Neural cell (in vitro differentiated cells): ENCODE measurements at regions not wholly inside any gene's neighbourhood (a gene's known extent, or its start where the extent isn't known, plus 50 kb on each side); places are given as distances from the start of the nearest gene placed in this dataset.

Experiments
- H2AFZ ChIP-seq: fragments of 200-600, 300-800 bp; sonication (generic), shearing (Covaris generic); 2 replicates; pipeline ENCODE4 v1.6.0; 2014; ENCODE audit warnings: low read depth, mild to moderate bottlenecking, antibody characterized with exemption, low read length, moderate library complexity
- H3F3A ChIP-seq: fragments of 200-600 bp; shearing (Covaris generic); 2 replicates; pipeline ENCODE4 v1.6.1; 2016; ENCODE audit warnings: mild to moderate bottlenecking, moderate library complexity, mixed read lengths, antibody characterized with exemption, low read length; ENCODE audit not compliant: insufficient read depth, poor library complexity, severe bottlenecking
- H3K27ac ChIP-seq: fragments of 200-600, 300-800 bp; sonication (generic), shearing (Covaris generic); 2 replicates; pipeline ENCODE4 v1.5.1; 2014; ENCODE audit warnings: mild to moderate bottlenecking, low read length, moderate library complexity
- H3K27me3 ChIP-seq: fragments of 300-800, 200-600 bp; sonication (generic), shearing (Covaris generic); 2 replicates; pipeline ENCODE4 v1.6.0; 2014; ENCODE audit warnings: mild to moderate bottlenecking, low read depth, low read length, moderate library complexity; ENCODE audit not compliant: insufficient read depth
- H3K36me3 ChIP-seq: fragments of 300-800, 200-600 bp; sonication (generic), shearing (Covaris generic); 2 replicates; pipeline ENCODE4 v1.5.1; 2014; ENCODE audit warnings: mild to moderate bottlenecking, antibody characterized with exemption, low read length, moderate library complexity; ENCODE audit not compliant: insufficient read depth
- H3K4me2 ChIP-seq: fragments of 300-800, 200-600 bp; sonication (generic), shearing (Covaris generic); 2 replicates; pipeline ENCODE4 v1.6.0; 2014; ENCODE audit warnings: mild to moderate bottlenecking, low read length
- H3K4me3 ChIP-seq: fragments of 300-800, 200-600 bp; sonication (generic), shearing (Covaris generic); 2 replicates; pipeline ENCODE4 v1.5.1; 2014; ENCODE audit warnings: mild to moderate bottlenecking, low read length, moderate library complexity
- H3K79me2 ChIP-seq: fragments of 200-600 bp; shearing (Covaris generic); replicated peaks from 2 replicates; pipeline ENCODE4 v1.6.0; 2014; ENCODE audit warnings: mild to moderate bottlenecking, low read length, moderate library complexity; ENCODE audit not compliant: insufficient read depth
- H3K9ac ChIP-seq: fragments of 300-800, 200-600 bp; sonication (generic), shearing (Covaris generic); 2 replicates; pipeline ENCODE4 v1.6.1; 2016; ENCODE audit warnings: mild to moderate bottlenecking, low read length, mixed read lengths
- H3K9me2 ChIP-seq: fragments of 200-600 bp; shearing (Covaris generic); 2 replicates; pipeline ENCODE4 v1.6.1; 2016; ENCODE audit warnings: mild to moderate bottlenecking, low read length, mixed read lengths; ENCODE audit not compliant: insufficient read depth
- H3K9me3 ChIP-seq: fragments of 200-600, 300-800 bp; sonication (generic), shearing (Covaris generic); 2 replicates; pipeline ENCODE4 v1.6.1; 2016; ENCODE audit warnings: mild to moderate bottlenecking, mixed run types, low read length, moderate library complexity, mixed read lengths
- H4K20me1 ChIP-seq: fragments of 200-600 bp; shearing (Covaris generic); 2 replicates; pipeline ENCODE4 v1.6.1; 2016; ENCODE audit warnings: mild to moderate bottlenecking, mixed run types; ENCODE audit not compliant: insufficient read depth
- EP300 ChIP-seq: fragments of 450-650 bp; conservative IDR thresholded peaks from 2 replicates; pipeline ENCODE4 v1.6.1; 2014; ENCODE audit warnings: antibody characterized with exemption, mild to moderate bottlenecking, moderate library complexity; ENCODE audit not compliant: poor library complexity, severe bottlenecking
- EZH2 ChIP-seq: fragments of 200-600, 300-800 bp; shearing (Covaris generic), sonication (generic); IDR thresholded peaks from 2 replicates; pipeline ENCODE4 v1.6.1; 2014; ENCODE audit warnings: antibody characterized with exemption, low read length, borderline replicate concordance, mild to moderate bottlenecking; ENCODE audit not compliant: insufficient read depth, poor library complexity, severe bottlenecking
- MXI1 ChIP-seq: fragments of 450-650 bp; conservative IDR thresholded peaks from 2 replicates; pipeline ENCODE4 v1.6.1; 2014; ENCODE audit warnings: antibody characterized with exemption, mild to moderate bottlenecking; ENCODE audit not compliant: poor library complexity, severe bottlenecking
- POLR2AphosphoS5 ChIP-seq: IDR thresholded peaks from 2 replicates; pipeline ENCODE4 v1.6.1; 2012
- RAD21 ChIP-seq: fragments of 450-650 bp; conservative IDR thresholded peaks from 2 replicates; pipeline ENCODE4 v1.6.1; 2014; ENCODE audit warnings: antibody characterized with exemption, mild to moderate bottlenecking, moderate library complexity
- SMC3 ChIP-seq: fragments of 450-650 bp; conservative IDR thresholded peaks from 2 replicates; pipeline ENCODE4 v1.6.1; 2014; ENCODE audit warnings: antibody characterized with exemption, mild to moderate bottlenecking, moderate library complexity; ENCODE audit not compliant: poor library complexity
- TAF1 ChIP-seq: IDR thresholded peaks from 2 replicates; pipeline ENCODE4 v1.6.1; 2012; ENCODE audit warnings: low read depth
- TF ChIP-seq, protein P1 (sequence below): IDR thresholded peaks from 2 replicates; pipeline ENCODE4 v1.6.1; 2012; ENCODE audit warnings: borderline replicate concordance
- TF ChIP-seq, protein P2 (sequence below): fragments of 450-650 bp; IDR thresholded peaks from 2 replicates; pipeline ENCODE4 v1.5.1; 2014; ENCODE audit warnings: antibody characterized with exemption, mild to moderate bottlenecking, moderate library complexity; ENCODE audit not compliant: poor library complexity, severe bottlenecking

DNA sequence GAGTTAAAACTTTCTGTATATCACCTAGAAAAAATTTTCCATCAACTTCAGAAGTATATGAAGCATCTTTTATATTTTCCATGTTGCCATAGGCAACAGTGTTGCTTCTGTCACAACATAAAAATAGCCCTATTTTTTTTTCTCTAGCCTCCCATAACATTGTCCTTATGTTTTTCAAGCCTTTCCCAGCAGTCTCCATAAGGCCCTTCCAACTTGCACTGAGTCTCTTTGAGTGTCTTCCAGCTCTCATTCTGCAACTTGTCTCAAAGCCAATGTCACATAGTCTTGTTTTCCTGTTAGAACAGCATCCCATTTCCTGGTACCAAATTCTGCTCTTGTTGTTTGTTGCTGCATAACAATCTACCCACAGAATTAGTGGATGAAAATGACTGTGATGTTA is 1055.5 kb upstream of the GHITM start:
- H3K9me2 ChIP-seq: no peaks in the 10 kb centered on the region
- H3K27ac ChIP-seq: no peak overlapping the region
- no peaks in the 10 kb centered on the region for H3K27me3 ChIP-seq
- no peak overlapping the region for H3K9ac ChIP-seq
- no peaks in the 10 kb centered on the region for H3K79me2 ChIP-seq
- TF ChIP-seq MXI1: no peak
- TF ChIP-seq RAD21: no peak
- TF ChIP-seq, protein P1, sequence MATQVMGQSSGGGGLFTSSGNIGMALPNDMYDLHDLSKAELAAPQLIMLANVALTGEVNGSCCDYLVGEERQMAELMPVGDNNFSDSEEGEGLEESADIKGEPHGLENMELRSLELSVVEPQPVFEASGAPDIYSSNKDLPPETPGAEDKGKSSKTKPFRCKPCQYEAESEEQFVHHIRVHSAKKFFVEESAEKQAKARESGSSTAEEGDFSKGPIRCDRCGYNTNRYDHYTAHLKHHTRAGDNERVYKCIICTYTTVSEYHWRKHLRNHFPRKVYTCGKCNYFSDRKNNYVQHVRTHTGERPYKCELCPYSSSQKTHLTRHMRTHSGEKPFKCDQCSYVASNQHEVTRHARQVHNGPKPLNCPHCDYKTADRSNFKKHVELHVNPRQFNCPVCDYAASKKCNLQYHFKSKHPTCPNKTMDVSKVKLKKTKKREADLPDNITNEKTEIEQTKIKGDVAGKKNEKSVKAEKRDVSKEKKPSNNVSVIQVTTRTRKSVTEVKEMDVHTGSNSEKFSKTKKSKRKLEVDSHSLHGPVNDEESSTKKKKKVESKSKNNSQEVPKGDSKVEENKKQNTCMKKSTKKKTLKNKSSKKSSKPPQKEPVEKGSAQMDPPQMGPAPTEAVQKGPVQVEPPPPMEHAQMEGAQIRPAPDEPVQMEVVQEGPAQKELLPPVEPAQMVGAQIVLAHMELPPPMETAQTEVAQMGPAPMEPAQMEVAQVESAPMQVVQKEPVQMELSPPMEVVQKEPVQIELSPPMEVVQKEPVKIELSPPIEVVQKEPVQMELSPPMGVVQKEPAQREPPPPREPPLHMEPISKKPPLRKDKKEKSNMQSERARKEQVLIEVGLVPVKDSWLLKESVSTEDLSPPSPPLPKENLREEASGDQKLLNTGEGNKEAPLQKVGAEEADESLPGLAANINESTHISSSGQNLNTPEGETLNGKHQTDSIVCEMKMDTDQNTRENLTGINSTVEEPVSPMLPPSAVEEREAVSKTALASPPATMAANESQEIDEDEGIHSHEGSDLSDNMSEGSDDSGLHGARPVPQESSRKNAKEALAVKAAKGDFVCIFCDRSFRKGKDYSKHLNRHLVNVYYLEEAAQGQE: no peak
- no peak for TF ChIP-seq EP300
- TF ChIP-seq, protein P2, sequence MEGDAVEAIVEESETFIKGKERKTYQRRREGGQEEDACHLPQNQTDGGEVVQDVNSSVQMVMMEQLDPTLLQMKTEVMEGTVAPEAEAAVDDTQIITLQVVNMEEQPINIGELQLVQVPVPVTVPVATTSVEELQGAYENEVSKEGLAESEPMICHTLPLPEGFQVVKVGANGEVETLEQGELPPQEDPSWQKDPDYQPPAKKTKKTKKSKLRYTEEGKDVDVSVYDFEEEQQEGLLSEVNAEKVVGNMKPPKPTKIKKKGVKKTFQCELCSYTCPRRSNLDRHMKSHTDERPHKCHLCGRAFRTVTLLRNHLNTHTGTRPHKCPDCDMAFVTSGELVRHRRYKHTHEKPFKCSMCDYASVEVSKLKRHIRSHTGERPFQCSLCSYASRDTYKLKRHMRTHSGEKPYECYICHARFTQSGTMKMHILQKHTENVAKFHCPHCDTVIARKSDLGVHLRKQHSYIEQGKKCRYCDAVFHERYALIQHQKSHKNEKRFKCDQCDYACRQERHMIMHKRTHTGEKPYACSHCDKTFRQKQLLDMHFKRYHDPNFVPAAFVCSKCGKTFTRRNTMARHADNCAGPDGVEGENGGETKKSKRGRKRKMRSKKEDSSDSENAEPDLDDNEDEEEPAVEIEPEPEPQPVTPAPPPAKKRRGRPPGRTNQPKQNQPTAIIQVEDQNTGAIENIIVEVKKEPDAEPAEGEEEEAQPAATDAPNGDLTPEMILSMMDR: no peak
- TF ChIP-seq EZH2: no peak
- no peak for TF ChIP-seq POLR2AphosphoS5
- no peak for TF ChIP-seq SMC3
- no peak for TF ChIP-seq TAF1
- no peaks in the 10 kb centered on the region for H3K36me3 ChIP-seq
- H3K4me2 ChIP-seq: no peak overlapping the region
- H4K20me1 ChIP-seq: no peaks in the 10 kb centered on the region
- no peak overlapping the region for H2AFZ ChIP-seq
- no peaks in the 10 kb centered on the region for H3K9me3 ChIP-seq
- no peak overlapping the region for H3K4me3 ChIP-seq
- no peaks in the 10 kb centered on the region for H3F3A ChIP-seq

DNA sequence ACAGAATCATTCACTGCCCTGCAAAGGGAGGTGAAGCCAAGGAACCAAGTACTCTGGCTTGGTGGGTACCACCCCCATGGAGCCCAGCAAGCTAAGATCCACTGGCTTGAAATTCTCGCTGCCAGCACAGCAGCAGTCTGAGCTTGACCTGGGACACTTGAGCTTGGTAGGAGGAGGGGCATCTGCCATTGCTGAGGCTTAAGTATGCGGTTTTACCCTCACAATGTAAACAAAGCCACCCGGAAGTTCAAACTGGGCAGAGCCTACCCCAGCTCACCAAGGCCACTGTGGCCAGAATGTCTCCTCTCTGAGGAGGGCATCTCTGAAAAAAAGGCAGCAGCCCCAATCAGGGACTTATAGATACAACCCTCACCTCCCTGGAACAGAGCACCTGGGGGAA is 1050.0 kb upstream of the GHITM start:
- Histone ChIP-seq H4K20me1 (no peaks in the 10 kb centered on the region), H3K9ac (no peak overlapping the region), H3K36me3 (no peaks in the 10 kb centered on the region), H3K4me2 (no peak overlapping the region), H2AFZ (no peak overlapping the region), H3K27ac (no peak overlapping the region), H3K4me3 (no peak overlapping the region), H3K9me2 (no peaks in the 10 kb centered on the region), H3K79me2 (no peaks in the 10 kb centered on the region), H3K9me3 (no peaks in the 10 kb centered on the region), H3K27me3 (no peaks in the 10 kb centered on the region), H3F3A (no peaks in the 10 kb centered on the region)
- no peak for TF ChIP-seq RAD21
- TF ChIP-seq MXI1: no peak
- no peak for TF ChIP-seq EP300
- no peak for TF ChIP-seq SMC3
- TF ChIP-seq, protein P2: no peak
- TF ChIP-seq, protein P1: no peak
- TF ChIP-seq TAF1: no peak
- no peak for TF ChIP-seq EZH2
- no peak for TF ChIP-seq POLR2AphosphoS5
